PC-9 (cell line): ENCODE measurements at regions not wholly inside any gene's neighbourhood (a gene's known extent, or its start where the extent isn't known, plus 50 kb on each side); places are given as distances from the start of the nearest gene placed in this dataset.

Source experiments
- BruUV-seq: library from RNA; stranded (reverse); fragments of 400-500 nt; replicated peaks from 2 replicates; lab custom pipeline; 2021; lab: Mats Ljungman, UMichigan
- CTCF ChIA-PET: fragments of 300-600 bp; sonication (Branson Sonifier 250); formaldehyde crosslinking; loops from one replicate; lab custom pipeline; 2022; ENCODE audit warnings: antibody characterized with exemption; lab: Charles Lee
- POLR2A ChIA-PET: fragments of 300-600 bp; sonication (Branson Sonifier 250); formaldehyde crosslinking; loops from one replicate; lab custom pipeline; 2022; ENCODE audit warnings: antibody characterized with exemption; ENCODE audit not compliant: unreplicated experiment; lab: Charles Lee
- DNase-seq, 2 experiments: peaks; one replicate each; pipeline versions ENCODE4 v3.0.0 to v3.0.0-alpha.2; 2015 to 2022; ENCODE audit warnings: mixed read lengths in 1 of 2
- H2AFZ ChIP-seq: fragments of 200-600 bp; sonication (generic); 2 replicates; pipeline ENCODE4 v1.8.1; 2017; ENCODE audit warnings: antibody characterized with exemption
- H3F3A ChIP-seq: fragments of 200-600 bp; sonication (generic); 2 replicates; pipeline ENCODE4 v1.8.1; 2017; ENCODE audit warnings: antibody characterized with exemption, mild to moderate bottlenecking, low read depth; ENCODE audit not compliant: insufficient read depth
- H3K27ac ChIP-seq: fragments of 200-600 bp; sonication (generic); 2 replicates; pipeline ENCODE4 v1.6.1; 2016; ENCODE audit warnings: mixed run types
- H3K27me3 ChIP-seq: fragments of 200-600 bp; sonication (generic); 2 replicates; pipeline ENCODE4 v1.6.1; 2016; ENCODE audit warnings: low read depth, mixed run types; ENCODE audit not compliant: insufficient read depth
- H3K36me3 ChIP-seq: fragments of 200-600 bp; sonication (generic); 2 replicates; pipeline ENCODE4 v1.6.1; 2016; ENCODE audit warnings: low read depth, mixed run types
- H3K4me1 ChIP-seq: fragments of 200-600 bp; sonication (generic); replicated peaks from 2 replicates; pipeline ENCODE4 v1.6.1; 2016; ENCODE audit warnings: mixed run types; ENCODE audit not compliant: insufficient read depth
- H3K4me2 ChIP-seq: fragments of 200-600 bp; sonication (generic); 2 replicates; pipeline ENCODE4 v1.6.1; 2017; ENCODE audit warnings: mixed run types
- H3K4me3 ChIP-seq: fragments of 200-600 bp; sonication (generic); 2 replicates; pipeline ENCODE4 v1.6.1; 2016; ENCODE audit warnings: mixed run types
- H3K79me2 ChIP-seq: fragments of 200-600 bp; sonication (generic); 2 replicates; pipeline ENCODE4 v1.6.1; 2017; ENCODE audit warnings: low read depth, mixed run types
- H3K9me2 ChIP-seq: fragments of 200-600 bp; sonication (generic); 2 replicates; pipeline ENCODE4 v1.8.1; 2017; ENCODE audit warnings: mild to moderate bottlenecking; ENCODE audit not compliant: insufficient read depth
- H3K9me3 ChIP-seq: fragments of 200-600 bp; sonication (generic); 2 replicates; pipeline ENCODE4 v1.8.1; 2016; ENCODE audit warnings: low read depth; ENCODE audit not compliant: insufficient read depth
- H4K20me1 ChIP-seq: fragments of 200-600 bp; sonication (generic); 2 replicates; pipeline ENCODE4 v1.8.1; 2017; ENCODE audit not compliant: insufficient read depth
- EZH2 ChIP-seq: fragments of 200-600 bp; sonication (generic); IDR thresholded peaks from 2 replicates; pipeline ENCODE4 v1.8.0; 2017; ENCODE audit warnings: antibody characterized with exemption, low read depth
- intact Hi-C: fragments of 100-400 bp; cut with micrococcal nuclease; formaldehyde crosslinking; loops from one replicate; pipeline ENCODE4 v1.10.0; 2022; ENCODE audit not compliant: unreplicated experiment
- TF ChIP-seq, protein P1 (sequence below): fragments of 200-600 bp; sonication (generic); conservative IDR thresholded peaks from 2 replicates; pipeline ENCODE4 v1.6.1; 2017; ENCODE audit warnings: mixed run types, antibody characterized with exemption, mild to moderate bottlenecking, moderate library complexity

DNA sequence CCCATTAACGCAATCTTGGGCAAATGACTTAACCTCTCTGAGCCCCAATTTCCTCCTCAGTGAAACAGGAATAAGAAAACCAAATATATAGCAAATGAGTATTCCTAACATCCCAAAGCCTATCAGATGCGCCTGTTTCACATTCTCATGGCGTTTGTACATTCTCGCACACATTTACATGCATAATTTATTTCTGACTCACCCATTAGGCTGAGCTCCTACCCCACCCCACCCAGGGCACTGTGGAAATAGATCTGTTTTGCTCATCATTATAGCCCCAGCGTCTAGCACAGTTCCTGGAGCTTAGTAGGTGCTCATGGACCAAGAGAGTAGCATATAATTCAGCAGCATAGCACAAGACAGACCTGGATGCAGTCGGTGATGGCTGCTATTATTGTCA is 146.1 kb upstream of the VANGL1 start:
- no peaks in the 10 kb centered on the region for H3K36me3 ChIP-seq
- no TSS peak for BruUV-seq
- H4K20me1 ChIP-seq = no peaks in the 10 kb centered on the region
- peak overlapping the region; percentile 45 for H3K4me2 ChIP-seq
- no peaks in the 10 kb centered on the region for H3K9me3 ChIP-seq
- CTCF ChIA-PET = interaction anchor here (0.6 kb wide), 2 partner anchors 327 to 348 kb away, joined by 3 to 9 read pairs; no protein-coding TSS in a partner anchor
- H3K27ac ChIP-seq = peak overlapping the region; percentile 85; the same call in 1 of the 2 replicates
- no peak overlapping the region for H2AFZ ChIP-seq
- no peaks in the 10 kb centered on the region for H3K9me2 ChIP-seq
- peaks cover 60% of the 10 kb centered on the region for H3K4me1 ChIP-seq
- peak; percentile 43 to 79 for DNase-seq
- no peak for TF ChIP-seq EZH2
- TF ChIP-seq, protein P1, sequence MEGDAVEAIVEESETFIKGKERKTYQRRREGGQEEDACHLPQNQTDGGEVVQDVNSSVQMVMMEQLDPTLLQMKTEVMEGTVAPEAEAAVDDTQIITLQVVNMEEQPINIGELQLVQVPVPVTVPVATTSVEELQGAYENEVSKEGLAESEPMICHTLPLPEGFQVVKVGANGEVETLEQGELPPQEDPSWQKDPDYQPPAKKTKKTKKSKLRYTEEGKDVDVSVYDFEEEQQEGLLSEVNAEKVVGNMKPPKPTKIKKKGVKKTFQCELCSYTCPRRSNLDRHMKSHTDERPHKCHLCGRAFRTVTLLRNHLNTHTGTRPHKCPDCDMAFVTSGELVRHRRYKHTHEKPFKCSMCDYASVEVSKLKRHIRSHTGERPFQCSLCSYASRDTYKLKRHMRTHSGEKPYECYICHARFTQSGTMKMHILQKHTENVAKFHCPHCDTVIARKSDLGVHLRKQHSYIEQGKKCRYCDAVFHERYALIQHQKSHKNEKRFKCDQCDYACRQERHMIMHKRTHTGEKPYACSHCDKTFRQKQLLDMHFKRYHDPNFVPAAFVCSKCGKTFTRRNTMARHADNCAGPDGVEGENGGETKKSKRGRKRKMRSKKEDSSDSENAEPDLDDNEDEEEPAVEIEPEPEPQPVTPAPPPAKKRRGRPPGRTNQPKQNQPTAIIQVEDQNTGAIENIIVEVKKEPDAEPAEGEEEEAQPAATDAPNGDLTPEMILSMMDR = no peak
- H3K79me2 ChIP-seq = no peaks in the 10 kb centered on the region
- POLR2A ChIA-PET = interaction anchor here (0.5 to 0.6 kb wide), 5 partner anchors 44 to 971 kb away, joined by 3 to 8 read pairs (median 4); no protein-coding TSS in a partner anchor
- no peaks in the 10 kb centered on the region for H3K27me3 ChIP-seq
- intact Hi-C loops = loop anchor here (5.0 kb wide), 1 partner anchor 1012 kb away; no protein-coding TSS in a partner anchor
- peaks cover 21% of the 10 kb centered on the region for H3F3A ChIP-seq
- H3K4me3 ChIP-seq = peak overlapping the region; percentile 19; the same call in 1 of the 2 replicates

DNA sequence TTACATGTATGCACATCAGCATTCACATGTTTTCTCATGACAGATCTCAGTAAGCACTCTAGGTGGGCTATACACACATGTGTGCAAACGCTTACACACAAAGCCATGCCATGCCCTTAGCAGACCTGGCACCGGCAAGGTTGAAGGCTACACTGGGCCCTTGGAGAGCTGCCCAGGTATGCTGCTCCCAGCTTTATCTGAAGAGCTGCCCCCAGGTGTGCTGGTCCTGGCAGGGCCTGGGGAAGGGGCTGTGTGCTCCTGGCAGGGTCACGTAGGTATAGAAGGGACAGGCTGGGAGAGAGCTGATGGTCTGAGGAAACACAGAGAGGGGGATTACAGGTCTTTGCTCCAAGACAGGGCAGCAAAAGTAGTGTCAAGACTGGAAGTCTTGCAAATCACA is 146.7 kb upstream of the VANGL1 start:
- intact Hi-C loops = loop anchor here (5.0 kb wide), 1 partner anchor 1012 kb away; no protein-coding TSS in a partner anchor
- TSS peak; percentile 78 for BruUV-seq
- peaks cover 21% of the 10 kb centered on the region for H3F3A ChIP-seq
- no peak for DNase-seq
- no peak overlapping the region for H2AFZ ChIP-seq
- H3K4me1 ChIP-seq = peaks cover 60% of the 10 kb centered on the region
- no peaks in the 10 kb centered on the region for H3K79me2 ChIP-seq
- H3K9me3 ChIP-seq = no peaks in the 10 kb centered on the region
- peak overlapping the region; percentile 45 for H3K4me2 ChIP-seq
- H3K9me2 ChIP-seq = no peaks in the 10 kb centered on the region
- no peaks in the 10 kb centered on the region for H3K27me3 ChIP-seq
- ChIA-PET CTCF (interaction anchor here (0.6 kb wide), 1 partner anchor 347 kb away, joined by 3 read pairs; no protein-coding TSS in a partner anchor), POLR2A (interaction anchor here (0.5 to 0.6 kb wide), 2 partner anchors 44 to 971 kb away, joined by 4 read pairs; no protein-coding TSS in a partner anchor)
- TF ChIP-seq EZH2 = no peak
- TF ChIP-seq, protein P1 = no peak
- peak overlapping the region; percentile 21; the same call in 1 of the 2 replicates for H3K27ac ChIP-seq
- H3K4me3 ChIP-seq = no peak overlapping the region
- no peaks in the 10 kb centered on the region for H4K20me1 ChIP-seq
- H3K36me3 ChIP-seq = no peaks in the 10 kb centered on the region

DNA sequence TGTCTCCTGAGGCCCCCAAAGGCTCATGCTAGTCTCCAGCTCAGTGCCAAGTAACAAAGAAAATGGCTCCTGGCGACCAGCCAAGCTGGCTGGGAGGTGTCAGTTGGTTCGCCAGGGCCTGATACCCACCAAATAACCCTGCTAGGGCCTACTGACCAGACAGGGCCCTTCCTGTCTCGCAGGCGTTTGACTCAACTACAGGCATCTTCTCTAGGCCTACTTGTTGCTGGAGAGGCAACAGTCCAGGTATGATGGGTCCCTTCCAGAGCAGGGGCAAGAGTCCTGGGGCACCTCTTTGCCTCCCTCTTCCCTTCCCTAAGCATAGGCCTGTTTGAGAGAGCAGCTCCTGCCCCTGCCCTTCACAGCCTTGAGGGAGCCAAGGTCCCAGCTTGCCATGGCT is 147.9 kb upstream of the VANGL1 start:
- no peaks in the 10 kb centered on the region for H4K20me1 ChIP-seq
- CTCF ChIA-PET = no interaction called here
- BruUV-seq = no TSS peak
- no peaks in the 10 kb centered on the region for H3K79me2 ChIP-seq
- H3K9me2 ChIP-seq = no peaks in the 10 kb centered on the region
- intact Hi-C loops = no loop called here
- POLR2A ChIA-PET = no interaction called here
- H3F3A ChIP-seq = peaks cover 17% of the 10 kb centered on the region
- no peak for DNase-seq
- no peaks in the 10 kb centered on the region for H3K36me3 ChIP-seq
- no peaks in the 10 kb centered on the region for H3K9me3 ChIP-seq
- H3K4me3 ChIP-seq = no peak overlapping the region
- TF ChIP-seq, protein P1 = no peak
- no peak for TF ChIP-seq EZH2
- H3K4me1 ChIP-seq = peaks cover 59% of the 10 kb centered on the region
- no peak overlapping the region for H2AFZ ChIP-seq
- H3K27ac ChIP-seq = no peak overlapping the region
- H3K27me3 ChIP-seq = no peaks in the 10 kb centered on the region
- no peak overlapping the region for H3K4me2 ChIP-seq
